ENCODE measurements at regions not wholly inside any gene's neighbourhood (a gene's known extent, or its start where the extent isn't known, plus 50 kb on each side); places are given as distances from the start of the nearest gene placed in this dataset.
A peak's percentile ranks its signal among the peaks of the same experiment; 100 is the strongest.

- DNase-seq (ENCODE audit: low spot score) = no peak
Observed at GRCh38 chr13:69425235-69425634, 682.4 kb upstream of the ATXN8OS start.

- DNase-seq (ENCODE audit: low spot score) = no peak
Observed at GRCh38 chr13:69423844-69424243, 683.8 kb upstream of the ATXN8OS start.

GRCh38 chr13:69418319-69418718 is 689.3 kb upstream of the ATXN8OS start:
- no peak for DNase-seq (ENCODE audit: low spot score)

- DNase-seq (ENCODE audit: low spot score) = no peak
Observed at GRCh38 chr13:69410761-69411160, 696.9 kb upstream of the ATXN8OS start.

- DNase-seq (ENCODE audit: low spot score) = no peak
Observed at GRCh38 chr13:69391756-69392155, 715.9 kb upstream of the ATXN8OS start.

- no peak for DNase-seq (ENCODE audit: low spot score)
Observed at GRCh38 chr13:69389899-69390298, 717.7 kb upstream of the ATXN8OS start.

- peak; percentile 52 for DNase-seq (ENCODE audit: low spot score)
Observed at GRCh38 chr13:69373747-69374425, 733.7 kb upstream of the ATXN8OS start.

- no peak for DNase-seq (ENCODE audit: low spot score)
Observed at GRCh38 chr13:69363360-69363759, 744.3 kb upstream of the ATXN8OS start.

GRCh38 chr13:69331245-69331644 is 776.4 kb upstream of the ATXN8OS start:
- no peak for DNase-seq (ENCODE audit: low spot score)

- peak; percentile 52 for DNase-seq (ENCODE audit: low spot score)
Observed at GRCh38 chr13:69324090-69324886, 783.3 kb upstream of the ATXN8OS start.

GRCh38 chr13:69319656-69320055 is 788.0 kb upstream of the ATXN8OS start:
- peak; percentile 2 for DNase-seq (ENCODE audit: low spot score)

GRCh38 chr13:69315039-69315438 is 792.6 kb upstream of the ATXN8OS start:
- no peak for DNase-seq (ENCODE audit: low spot score)

- no peak for DNase-seq (ENCODE audit: low spot score)
Observed at GRCh38 chr13:69306766-69307165, 800.9 kb upstream of the ATXN8OS start.

- DNase-seq (ENCODE audit: low spot score) = no peak
Observed at GRCh38 chr13:69300131-69300530, 807.5 kb upstream of the ATXN8OS start.

- DNase-seq (ENCODE audit: low spot score) = peak; percentile 22
Observed at GRCh38 chr13:69296130-69296529, 811.5 kb upstream of the ATXN8OS start.

GRCh38 chr13:69292789-69293425 is 814.7 kb upstream of the ATXN8OS start:
- no peak for DNase-seq (ENCODE audit: low spot score)

- no peak for DNase-seq (ENCODE audit: low spot score)
Observed at GRCh38 chr13:69291292-69291906, 816.2 kb upstream of the ATXN8OS start.

GRCh38 chr13:69288026-69288425 is 819.6 kb upstream of the ATXN8OS start:
- no peak for DNase-seq (ENCODE audit: low spot score)

- DNase-seq (ENCODE audit: low spot score) = no peak
Observed at GRCh38 chr13:69287050-69287698, 820.5 kb upstream of the ATXN8OS start.

GRCh38 chr13:69283837-69284236 is 823.8 kb upstream of the ATXN8OS start:
- no peak for DNase-seq (ENCODE audit: low spot score)

- DNase-seq (ENCODE audit: low spot score) = no peak
Observed at GRCh38 chr13:69283301-69283700, 824.3 kb upstream of the ATXN8OS start.

- DNase-seq (ENCODE audit: low spot score) = no peak
Observed at GRCh38 chr13:69280399-69280798, 827.2 kb upstream of the ATXN8OS start.
